ENCODE measurements at regions not wholly inside any gene's neighbourhood (a gene's known extent, or its start where the extent isn't known, plus 50 kb on each side); places are given as distances from the start of the nearest gene placed in this dataset.
"Not testable (repeated sequence)": the region's sequence is repeated elsewhere in the genome, so short reads cannot be mapped to it uniquely, and the experiment has no call there.

- Histone ChIP-seq H3K4me1 (ENCODE audit: insufficient read depth, low read length, severe bottlenecking) (no peaks in the 10 kb centered on the region), H3K27ac (ENCODE audit: low read depth, low read length, poor library complexity, severe bottlenecking) (no peak overlapping the region), H3K9me2 (ENCODE audit: low read depth, low read length) (no peaks in the 10 kb centered on the region), H3K79me2 (ENCODE audit: insufficient read depth, low read length) (no peaks in the 10 kb centered on the region), H3K27me3 (ENCODE audit: insufficient read depth, low read length) (no peaks in the 10 kb centered on the region), H3K9ac (ENCODE audit: low read length) (no peak overlapping the region), H2AFZ (ENCODE audit: low read length) (no peak overlapping the region), H4K20me1 (ENCODE audit: insufficient read depth, low read length) (no peaks in the 10 kb centered on the region), H3K9me3 (ENCODE audit: low read length) (no peaks in the 10 kb centered on the region), H3K36me3 (ENCODE audit: insufficient read depth, low read length) (no peaks in the 10 kb centered on the region), H3K4me2 (ENCODE audit: low read length) (no peak overlapping the region), H3K4me3 (ENCODE audit: low read depth, low read length, poor library complexity, severe bottlenecking) (no peak overlapping the region), H3F3A (ENCODE audit: insufficient read depth, low read length) (no peaks in the 10 kb centered on the region)
- TF ChIP-seq EZH2 (IDR thresholded peaks at IDR 0.05; ENCODE audit: borderline replicate concordance, low read length) (no peak), CTCF (IDR thresholded peaks at IDR 0.05; ENCODE audit: low read length) (no peak)
Observed at GRCh38 chr15:37397266-37398022, 297.1 kb upstream of the MEIS2 start.

- Histone ChIP-seq H3K4me1 (ENCODE audit: insufficient read depth, low read length, severe bottlenecking) (no peaks in the 10 kb centered on the region), H3F3A (ENCODE audit: insufficient read depth, low read length) (no peaks in the 10 kb centered on the region), H2AFZ (ENCODE audit: low read length) (no peak overlapping the region), H3K9me3 (ENCODE audit: low read length) (no peaks in the 10 kb centered on the region), H3K4me2 (ENCODE audit: low read length) (no peak overlapping the region), H3K27ac (ENCODE audit: low read depth, low read length, poor library complexity, severe bottlenecking) (no peak overlapping the region), H4K20me1 (ENCODE audit: insufficient read depth, low read length) (no peaks in the 10 kb centered on the region), H3K9me2 (ENCODE audit: low read depth, low read length) (no peaks in the 10 kb centered on the region), H3K27me3 (ENCODE audit: insufficient read depth, low read length) (no peaks in the 10 kb centered on the region), H3K79me2 (ENCODE audit: insufficient read depth, low read length) (no peaks in the 10 kb centered on the region), H3K9ac (ENCODE audit: low read length) (no peak overlapping the region), H3K4me3 (ENCODE audit: low read depth, low read length, poor library complexity, severe bottlenecking) (no peak overlapping the region), H3K36me3 (ENCODE audit: insufficient read depth, low read length) (no peaks in the 10 kb centered on the region)
- no peak for TF ChIP-seq EZH2 (IDR thresholded peaks at IDR 0.05; ENCODE audit: borderline replicate concordance, low read length)
- no peak for TF ChIP-seq CTCF (IDR thresholded peaks at IDR 0.05; ENCODE audit: low read length)
Observed at GRCh38 chr15:37416103-37416502, 315.8 kb upstream of the MEIS2 start.

GRCh38 chr15:37425541-37425940 lies 325.2 kb upstream of the MEIS2 start:
- no peaks in the 10 kb centered on the region for H4K20me1 ChIP-seq (ENCODE audit: insufficient read depth, low read length)
- H3K9me3 ChIP-seq (ENCODE audit: low read length) = no peaks in the 10 kb centered on the region
- H3F3A ChIP-seq (ENCODE audit: insufficient read depth, low read length) = no peaks in the 10 kb centered on the region
- H3K79me2 ChIP-seq (ENCODE audit: insufficient read depth, low read length) = no peaks in the 10 kb centered on the region
- no peaks in the 10 kb centered on the region for H3K4me1 ChIP-seq (ENCODE audit: insufficient read depth, low read length, severe bottlenecking)
- H2AFZ ChIP-seq (ENCODE audit: low read length) = no peak overlapping the region
- no peak overlapping the region for H3K9ac ChIP-seq (ENCODE audit: low read length)
- H3K27me3 ChIP-seq (ENCODE audit: insufficient read depth, low read length) = no peaks in the 10 kb centered on the region
- H3K4me2 ChIP-seq (ENCODE audit: low read length) = no peak overlapping the region
- no peaks in the 10 kb centered on the region for H3K9me2 ChIP-seq (ENCODE audit: low read depth, low read length)
- TF ChIP-seq CTCF (IDR thresholded peaks at IDR 0.05; ENCODE audit: low read length) (no peak), EZH2 (IDR thresholded peaks at IDR 0.05; ENCODE audit: borderline replicate concordance, low read length) (no peak)
- no peak overlapping the region for H3K27ac ChIP-seq (ENCODE audit: low read depth, low read length, poor library complexity, severe bottlenecking)
- no peaks in the 10 kb centered on the region for H3K36me3 ChIP-seq (ENCODE audit: insufficient read depth, low read length)
- no peak overlapping the region for H3K4me3 ChIP-seq (ENCODE audit: low read depth, low read length, poor library complexity, severe bottlenecking)

- not testable (repeated sequence) for H3K9ac ChIP-seq (ENCODE audit: low read length); H3K27ac ChIP-seq (ENCODE audit: low read depth, low read length, poor library complexity, severe bottlenecking); H3K9me2 ChIP-seq (ENCODE audit: low read depth, low read length); H3K4me1 ChIP-seq (ENCODE audit: insufficient read depth, low read length, severe bottlenecking); H3K9me3 ChIP-seq (ENCODE audit: low read length); H3F3A ChIP-seq (ENCODE audit: insufficient read depth, low read length); H3K36me3 ChIP-seq (ENCODE audit: insufficient read depth, low read length); H3K27me3 ChIP-seq (ENCODE audit: insufficient read depth, low read length); H3K4me2 ChIP-seq (ENCODE audit: low read length); H4K20me1 ChIP-seq (ENCODE audit: insufficient read depth, low read length); H3K79me2 ChIP-seq (ENCODE audit: insufficient read depth, low read length); H2AFZ ChIP-seq (ENCODE audit: low read length); H3K4me3 ChIP-seq (ENCODE audit: low read depth, low read length, poor library complexity, severe bottlenecking)
Observed at GRCh38 chr15:37427393-37427792, 327.0 kb upstream of the MEIS2 start.
